CD8-positive, alpha-beta memory T cell (primary cell): ENCODE measurements at regions not wholly inside any gene's neighbourhood (a gene's known extent, or its start where the extent isn't known, plus 50 kb on each side); places are given as distances from the start of the nearest gene placed in this dataset.

Experiments used
- CTCF ChIA-PET: fragments of 350-600 bp; sonication (Branson Sonifier 250); formaldehyde crosslinking; loops from one replicate; lab custom pipeline; 2021; ENCODE audit warnings: antibody characterized with exemption; lab: Charles Lee
- POLR2A ChIA-PET: fragments of 350-600 bp; sonication (Branson Sonifier 250); formaldehyde crosslinking; loops from one replicate; lab custom pipeline; 2021; ENCODE audit warnings: antibody characterized with exemption; lab: Charles Lee
- DNase-seq, 5 donors: peaks; one replicate each; pipeline versions ENCODE4 v3.0.0 to v3.0.0-alpha.2; 2020 to 2022; ENCODE audit warnings: mixed read lengths in 1 of 5
- H3K27ac ChIP-seq: one replicate; pipeline ENCODE4 v1.7.0; 2013; ENCODE audit warnings: low read depth, mild to moderate bottlenecking, low read length, moderate library complexity
- H3K27me3 ChIP-seq: 2 replicates; pipeline ENCODE4 v1.7.0; 2013; ENCODE audit warnings: low read length, mild to moderate bottlenecking; ENCODE audit not compliant: insufficient read depth, poor library complexity, severe bottlenecking
- H3K36me3 ChIP-seq: 2 replicates; pipeline ENCODE4 v1.7.0; 2013; ENCODE audit warnings: mild to moderate bottlenecking, low read length, moderate library complexity; ENCODE audit not compliant: insufficient read depth
- H3K4me1 ChIP-seq: 2 replicates; pipeline ENCODE4 v1.7.0; 2013; ENCODE audit warnings: mild to moderate bottlenecking, low read length, moderate library complexity; ENCODE audit not compliant: insufficient read depth
- H3K4me3 ChIP-seq: 2 replicates; pipeline ENCODE4 v1.7.0; 2013; ENCODE audit warnings: mild to moderate bottlenecking, low read length
- H3K9me3 ChIP-seq: 2 replicates; pipeline ENCODE4 v1.7.0; 2013; ENCODE audit warnings: mild to moderate bottlenecking, low read length
- H3K27ac Mint-ChIP-seq, 8 donors: one replicate each; pipeline ENCODE4 v1.8.0; 2020 to 2021; ENCODE audit warnings: mixed read lengths in 8 of 8, mild to moderate bottlenecking in 6 of 8, inconsistent platforms in 3 of 8, moderate library complexity in 3 of 8
- H3K27me3 Mint-ChIP-seq, 2 donors: one replicate each; pipeline ENCODE4 v1.8.0; 2020 to 2021; ENCODE audit warnings: mixed read lengths in 2 of 2, mild to moderate bottlenecking in 1 of 2, moderate library complexity in 1 of 2
- H3K36me3 Mint-ChIP-seq, 3 donors: one replicate each; pipeline ENCODE4 v1.8.0; 2020 to 2021; ENCODE audit warnings: mixed read lengths in 3 of 3, inconsistent platforms in 1 of 3, mild to moderate bottlenecking in 1 of 3
- H3K4me1 Mint-ChIP-seq, 3 donors: one replicate each; pipeline ENCODE4 v1.8.0; 2020 to 2021; ENCODE audit warnings: mixed read lengths in 3 of 3, inconsistent platforms in 1 of 3, mild to moderate bottlenecking in 1 of 3
- H3K4me3 Mint-ChIP-seq, 7 donors: one replicate each; pipeline ENCODE4 v1.8.0; 2020 to 2021; ENCODE audit warnings: mixed read lengths in 7 of 7, mild to moderate bottlenecking in 6 of 7, moderate library complexity in 4 of 7, inconsistent platforms in 2 of 7
- H3K9me3 Mint-ChIP-seq, 5 donors: one replicate each; pipeline ENCODE4 v1.8.0; 2020 to 2022; ENCODE audit warnings: mixed read lengths in 5 of 5, mild to moderate bottlenecking in 3 of 5, moderate library complexity in 2 of 5, inconsistent platforms in 1 of 5

- ChIA-PET CTCF (no interaction called here), POLR2A (no interaction called here)
- peaks cover 0 to 2% (median 0%) of the 10 kb centered on the region in 5 donors for H3K9me3 Mint-ChIP-seq
- peaks cover 4 to 7% of the 10 kb centered on the region in 2 donors for H3K27me3 Mint-ChIP-seq
- no peaks in the 10 kb centered on the region for H3K36me3 Mint-ChIP-seq
- no peak overlapping the region for H3K4me3 ChIP-seq
- H3K27ac ChIP-seq = no peak overlapping the region
- H3K4me1 ChIP-seq = no peaks in the 10 kb centered on the region
- no peaks in the 10 kb centered on the region for H3K4me1 Mint-ChIP-seq
- H3K27ac Mint-ChIP-seq = no peak overlapping the region
- H3K4me3 Mint-ChIP-seq = no peak overlapping the region
- no peaks in the 10 kb centered on the region for H3K9me3 ChIP-seq
- no peaks in the 10 kb centered on the region for H3K27me3 ChIP-seq
- DNase-seq = no peak
- no peaks in the 10 kb centered on the region for H3K36me3 ChIP-seq
Measured at GRCh38 chr18:45280481-45281276, 334.6 kb upstream of the SLC14A2 start.

- Mint-ChIP-seq H3K9me3 (no peaks in the 10 kb centered on the region), H3K27me3 (peaks cover 7 to 12% of the 10 kb centered on the region in 2 donors), H3K27ac (no peak overlapping the region), H3K4me3 (no peak overlapping the region), H3K4me1 (no peaks in the 10 kb centered on the region), H3K36me3 (no peaks in the 10 kb centered on the region)
- no peaks in the 10 kb centered on the region for H3K36me3 ChIP-seq
- H3K9me3 ChIP-seq = no peaks in the 10 kb centered on the region
- ChIA-PET CTCF (no interaction called here), POLR2A (no interaction called here)
- no peak overlapping the region for H3K4me3 ChIP-seq
- no peaks in the 10 kb centered on the region for H3K27me3 ChIP-seq
- no peak overlapping the region for H3K27ac ChIP-seq
- no peaks in the 10 kb centered on the region for H3K4me1 ChIP-seq
- no peak for DNase-seq
Measured at GRCh38 chr18:45282101-45282812, 333.0 kb upstream of the SLC14A2 start.

- no peaks in the 10 kb centered on the region for H3K9me3 ChIP-seq
- H3K36me3 ChIP-seq = no peaks in the 10 kb centered on the region
- no peak overlapping the region for H3K4me3 Mint-ChIP-seq
- H3K4me1 ChIP-seq = no peaks in the 10 kb centered on the region
- H3K4me3 ChIP-seq = no peak overlapping the region
- H3K27ac Mint-ChIP-seq = no peak overlapping the region
- no peak for DNase-seq
- no peaks in the 10 kb centered on the region for H3K36me3 Mint-ChIP-seq
- H3K4me1 Mint-ChIP-seq = no peaks in the 10 kb centered on the region
- POLR2A ChIA-PET = no interaction called here
- no peak overlapping the region for H3K27ac ChIP-seq
- H3K9me3 Mint-ChIP-seq = no peaks in the 10 kb centered on the region
- CTCF ChIA-PET = interaction anchor here (1.1 kb wide), 2 partner anchors 8 to 14 kb away, joined by 3 read pairs; no protein-coding TSS in a partner anchor
- H3K27me3 Mint-ChIP-seq = peaks cover 7 to 12% of the 10 kb centered on the region in 2 donors
- H3K27me3 ChIP-seq = no peaks in the 10 kb centered on the region
Measured at GRCh38 chr18:45284174-45284573, 331.1 kb upstream of the SLC14A2 start.

- H3K36me3 ChIP-seq = no peaks in the 10 kb centered on the region
- H3K27ac ChIP-seq = no peak overlapping the region
- H3K4me1 Mint-ChIP-seq = no peaks in the 10 kb centered on the region
- no peak for DNase-seq
- no peaks in the 10 kb centered on the region for H3K4me1 ChIP-seq
- H3K27me3 Mint-ChIP-seq = peaks cover 7 to 16% of the 10 kb centered on the region in 2 donors
- no peaks in the 10 kb centered on the region for H3K9me3 Mint-ChIP-seq
- H3K4me3 ChIP-seq = no peak overlapping the region
- POLR2A ChIA-PET = no interaction called here
- H3K27ac Mint-ChIP-seq = no peak overlapping the region
- H3K4me3 Mint-ChIP-seq = no peak overlapping the region
- H3K36me3 Mint-ChIP-seq = no peaks in the 10 kb centered on the region
- CTCF ChIA-PET = interaction anchor here (1.1 kb wide), 1 partner anchor 9 kb away, joined by 3 read pairs; no protein-coding TSS in a partner anchor
- no peaks in the 10 kb centered on the region for H3K9me3 ChIP-seq
- no peaks in the 10 kb centered on the region for H3K27me3 ChIP-seq
Measured at GRCh38 chr18:45284851-45285250, 330.4 kb upstream of the SLC14A2 start.

GRCh38 chr18:45285251-45285650, 330.0 kb upstream of the SLC14A2 start:
- no peaks in the 10 kb centered on the region for H3K9me3 ChIP-seq
- no peak overlapping the region for H3K27ac Mint-ChIP-seq
- DNase-seq = no peak
- ChIA-PET CTCF (no interaction called here), POLR2A (no interaction called here)
- no peak overlapping the region for H3K27ac ChIP-seq
- no peaks in the 10 kb centered on the region for H3K4me1 Mint-ChIP-seq
- no peaks in the 10 kb centered on the region for H3K27me3 ChIP-seq
- H3K4me1 ChIP-seq = no peaks in the 10 kb centered on the region
- H3K4me3 ChIP-seq = no peak overlapping the region
- H3K36me3 Mint-ChIP-seq = no peaks in the 10 kb centered on the region
- H3K9me3 Mint-ChIP-seq = no peaks in the 10 kb centered on the region
- no peaks in the 10 kb centered on the region for H3K36me3 ChIP-seq
- peaks cover 7 to 16% of the 10 kb centered on the region in 2 donors for H3K27me3 Mint-ChIP-seq
- no peak overlapping the region for H3K4me3 Mint-ChIP-seq

- DNase-seq = no peak
- no peaks in the 10 kb centered on the region for H3K9me3 Mint-ChIP-seq
- H3K4me3 Mint-ChIP-seq = no peak overlapping the region
- no peaks in the 10 kb centered on the region for H3K4me1 Mint-ChIP-seq
- Histone ChIP-seq H3K4me1 (no peaks in the 10 kb centered on the region), H3K27ac (no peak overlapping the region), H3K27me3 (no peaks in the 10 kb centered on the region), H3K4me3 (no peak overlapping the region), H3K36me3 (no peaks in the 10 kb centered on the region), H3K9me3 (no peaks in the 10 kb centered on the region)
- H3K27ac Mint-ChIP-seq = no peak overlapping the region
- H3K27me3 Mint-ChIP-seq = peaks cover 7 to 12% of the 10 kb centered on the region in 2 donors
- CTCF ChIA-PET = no interaction called here
- POLR2A ChIA-PET = no interaction called here
- H3K36me3 Mint-ChIP-seq = no peaks in the 10 kb centered on the region
Measured at GRCh38 chr18:45286431-45286830, 328.8 kb upstream of the SLC14A2 start.

- CTCF ChIA-PET = interaction anchor here (0.8 kb wide), 1 partner anchor 11 kb away, joined by 4 read pairs; no protein-coding TSS in a partner anchor
- no peaks in the 10 kb centered on the region for H3K36me3 ChIP-seq
- Mint-ChIP-seq H3K4me3 (no peak overlapping the region), H3K27me3 (peaks cover 4 to 14% of the 10 kb centered on the region in 2 donors), H3K36me3 (no peaks in the 10 kb centered on the region), H3K4me1 (no peaks in the 10 kb centered on the region), H3K9me3 (no peaks in the 10 kb centered on the region), H3K27ac (no peak overlapping the region)
- no peaks in the 10 kb centered on the region for H3K9me3 ChIP-seq
- H3K27me3 ChIP-seq = no peaks in the 10 kb centered on the region
- no peak overlapping the region for H3K27ac ChIP-seq
- no peak overlapping the region for H3K4me3 ChIP-seq
- POLR2A ChIA-PET = no interaction called here
- DNase-seq = no peak
- no peaks in the 10 kb centered on the region for H3K4me1 ChIP-seq
Measured at GRCh38 chr18:45287531-45287930, 327.7 kb upstream of the SLC14A2 start.

DNA sequence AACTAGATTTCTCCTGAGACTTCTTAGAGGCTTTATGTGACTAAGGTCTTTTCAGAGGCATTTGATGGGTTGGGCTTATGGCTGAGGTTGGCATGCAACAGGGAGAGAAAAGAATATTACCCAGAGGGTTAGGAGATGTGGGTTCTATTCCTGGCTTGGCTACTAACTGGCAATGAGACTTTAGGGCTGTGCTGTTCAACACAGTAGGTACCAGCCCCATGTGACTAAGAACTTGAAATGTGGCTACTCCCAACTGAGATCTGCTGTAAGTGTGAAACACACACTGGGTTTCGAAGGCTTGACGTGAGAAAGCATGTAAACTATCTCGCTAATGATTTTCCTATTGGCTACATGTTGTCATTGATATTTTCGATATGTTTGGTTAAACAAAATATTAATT, 324.9 kb upstream of the SLC14A2 start:
- Mint-ChIP-seq H3K36me3 (no peaks in the 10 kb centered on the region), H3K9me3 (no peaks in the 10 kb centered on the region), H3K27ac (no peak overlapping the region), H3K4me1 (no peaks in the 10 kb centered on the region), H3K27me3 (peaks cover 0 to 14% of the 10 kb centered on the region in 2 donors), H3K4me3 (no peak overlapping the region)
- H3K4me1 ChIP-seq = no peaks in the 10 kb centered on the region
- CTCF ChIA-PET = no interaction called here
- no peaks in the 10 kb centered on the region for H3K27me3 ChIP-seq
- no peaks in the 10 kb centered on the region for H3K9me3 ChIP-seq
- no peaks in the 10 kb centered on the region for H3K36me3 ChIP-seq
- no peak overlapping the region for H3K4me3 ChIP-seq
- POLR2A ChIA-PET = no interaction called here
- DNase-seq = no peak
- no peak overlapping the region for H3K27ac ChIP-seq
